HL-60/S4 (cell line): ENCODE measurements at regions not wholly inside any gene's neighbourhood (a gene's known extent, or its start where the extent isn't known, plus 50 kb on each side); places are given as distances from the start of the nearest gene placed in this dataset.

ENCODE experiments used
- in situ Hi-C: fragments of 300-500 bp; cut with MboI; formaldehyde crosslinking; loops from 2 replicates; pipeline ENCODE4 v1.14.3; 2022; ENCODE audit warnings: low sequenced_read_pairs

DNA sequence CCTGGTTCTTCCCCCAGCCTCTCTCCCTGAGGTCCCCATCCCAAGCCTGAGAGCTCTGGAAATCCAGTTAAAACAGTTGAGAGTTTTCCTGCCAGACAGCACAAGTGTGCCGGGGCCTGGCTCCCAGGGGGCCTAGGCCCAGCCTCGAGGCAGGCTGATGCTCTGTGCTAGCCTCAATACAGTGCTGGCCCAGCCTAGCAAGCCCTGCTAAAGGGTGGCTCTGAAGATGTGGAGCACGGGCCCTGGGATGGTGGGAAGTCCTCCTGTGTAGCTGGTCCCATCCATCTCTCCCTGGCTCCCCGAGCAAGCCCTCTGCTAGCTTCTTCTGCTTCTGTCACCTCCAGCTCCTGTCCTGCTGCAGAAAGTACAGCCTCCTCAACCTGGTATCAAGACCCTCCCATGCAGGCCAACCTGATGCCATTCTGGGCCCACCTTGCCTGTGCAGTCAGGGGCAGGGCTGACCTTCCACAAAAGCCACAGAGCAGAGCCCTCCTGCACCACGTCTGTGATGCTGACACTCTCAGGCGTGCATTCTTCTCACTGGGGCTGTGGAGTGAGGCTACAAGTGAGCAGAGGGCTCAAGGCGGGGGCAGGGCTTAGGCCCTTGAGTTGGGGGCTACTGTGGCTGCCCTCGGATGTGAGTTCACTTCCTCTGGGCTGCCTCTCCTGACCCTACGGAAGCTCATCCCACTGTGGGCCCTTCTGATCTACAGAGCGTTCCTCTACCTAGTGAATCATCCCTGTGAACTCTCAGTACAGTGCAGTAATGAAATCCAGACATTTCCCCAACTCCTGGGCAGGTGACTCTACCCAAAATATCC lies 60.1 kb upstream of the LAPTM4A start:
- in situ Hi-C loops = loop anchor here (25.0 kb wide), 1 partner anchor 526 kb away; no protein-coding TSS in a partner anchor

DNA sequence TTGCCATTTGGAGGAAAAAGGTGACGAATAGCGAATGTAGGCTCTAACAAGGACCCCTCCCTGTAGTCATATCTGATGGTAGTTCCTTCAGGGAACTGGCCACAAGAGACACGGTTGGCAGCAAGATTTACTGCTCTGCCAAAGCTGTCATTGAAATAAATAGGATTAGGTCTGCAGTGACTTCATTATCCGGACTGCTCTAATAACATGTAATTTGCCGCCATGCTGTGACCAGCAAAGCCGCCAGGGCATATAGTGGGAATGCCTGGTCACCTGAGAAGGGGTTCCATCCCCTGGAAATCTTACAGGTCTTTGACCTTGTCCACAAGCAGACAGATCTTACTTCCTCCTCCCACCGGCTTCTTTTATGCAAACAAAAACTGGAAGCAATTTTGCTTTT lies 59.4 kb upstream of the LAPTM4A start:
- in situ Hi-C loops = loop anchor here (25.0 kb wide), 1 partner anchor 526 kb away; no protein-coding TSS in a partner anchor

DNA sequence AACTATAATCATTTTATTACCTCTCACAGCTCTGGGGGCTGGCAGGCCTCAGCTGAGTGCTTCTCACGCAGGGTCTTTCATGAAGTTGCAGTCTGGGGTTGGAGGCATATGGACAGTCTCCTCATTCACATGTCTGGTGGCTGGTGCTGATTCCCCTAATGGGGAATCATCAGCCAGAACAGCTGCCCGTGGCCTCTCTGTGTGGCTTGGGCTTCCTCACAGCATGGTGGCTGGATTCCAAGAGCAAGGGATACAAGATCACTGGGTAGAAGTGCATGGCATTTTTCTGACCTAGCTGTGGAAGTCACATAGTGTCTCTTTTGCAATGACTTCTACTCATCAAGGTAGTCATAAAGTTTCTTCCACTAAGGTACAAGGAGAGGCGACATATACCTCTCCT lies 59.0 kb upstream of the LAPTM4A start:
- in situ Hi-C loops = loop anchor here (25.0 kb wide), 1 partner anchor 527 kb away; no protein-coding TSS in a partner anchor

DNA sequence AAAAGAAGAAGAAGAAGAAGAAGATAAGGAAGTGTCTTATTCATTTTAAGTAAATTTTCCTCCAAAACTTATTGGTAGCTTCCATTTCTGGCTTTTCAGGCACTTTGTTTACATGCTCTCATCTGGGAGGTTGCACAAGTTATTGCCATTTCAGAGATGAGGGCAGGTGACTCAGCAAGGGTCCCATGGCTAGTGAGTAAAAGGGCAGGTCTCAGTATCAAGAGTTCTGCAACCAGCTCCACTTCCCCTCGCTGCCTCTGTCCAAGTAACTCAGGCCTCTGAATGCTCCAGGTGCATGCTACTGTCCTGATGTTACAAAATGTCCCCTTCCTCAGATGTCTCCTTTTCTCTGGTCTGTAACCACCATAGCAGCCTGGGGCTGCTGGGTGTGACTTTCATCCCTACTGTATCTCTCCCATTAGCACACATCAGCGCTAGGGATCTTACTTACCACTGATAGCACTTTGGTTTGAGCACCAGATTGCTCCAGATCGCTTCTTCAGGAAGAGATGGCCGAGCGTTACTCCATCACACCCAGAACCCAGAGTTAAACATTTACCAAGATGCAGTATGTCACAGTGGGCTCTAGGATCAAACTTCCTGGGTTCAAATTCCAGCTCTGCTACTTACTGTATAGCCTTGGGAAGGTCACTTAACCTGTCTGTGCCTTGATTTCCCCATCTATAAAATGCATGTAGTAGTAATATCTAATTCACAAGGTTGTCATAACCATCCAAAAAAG lies 57.4 kb upstream of the LAPTM4A start:
- in situ Hi-C loops = loop anchor here (25.0 kb wide), 1 partner anchor 528 kb away; no protein-coding TSS in a partner anchor

DNA sequence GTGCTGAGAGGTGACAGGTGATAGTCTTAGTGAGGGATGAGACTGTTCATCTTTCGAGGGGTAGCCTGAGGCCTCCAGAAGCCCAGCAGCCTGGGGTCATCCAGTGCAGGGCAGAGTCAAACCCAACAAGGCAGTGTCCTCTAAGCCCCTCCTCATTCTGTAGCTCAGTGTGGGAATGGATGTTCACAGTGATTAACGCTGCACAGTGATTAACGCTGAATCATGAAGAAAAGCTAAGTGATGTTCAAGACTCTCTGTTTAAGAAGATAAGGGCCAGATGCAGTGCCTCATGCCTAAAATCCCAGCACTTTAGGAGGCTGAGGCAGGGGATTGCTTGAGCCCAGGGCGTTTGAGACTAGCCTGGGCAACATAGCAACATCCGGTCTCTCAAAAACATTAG lies 56.3 kb upstream of the LAPTM4A start:
- in situ Hi-C loops = loop anchor here (25.0 kb wide), 1 partner anchor 530 kb away; no protein-coding TSS in a partner anchor

DNA sequence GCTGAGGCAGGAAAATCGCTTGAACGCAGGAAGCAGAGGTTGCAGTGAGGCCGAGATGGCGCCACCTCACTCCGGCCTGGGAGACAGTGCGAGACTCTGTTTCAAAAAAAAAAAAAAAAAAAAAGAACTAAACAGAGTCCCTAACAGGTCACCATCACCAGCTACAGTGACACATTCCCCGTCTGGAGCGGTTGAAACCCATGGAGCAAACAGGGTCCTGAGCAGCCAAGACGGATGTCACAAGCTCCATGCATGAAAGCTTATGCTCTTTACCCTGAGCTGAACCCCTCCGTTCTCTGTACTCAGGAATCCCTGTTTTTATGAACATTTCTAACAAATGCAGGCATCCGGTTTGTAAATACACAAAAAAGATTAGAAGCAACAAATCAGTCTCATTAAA lies 55.9 kb upstream of the LAPTM4A start:
- in situ Hi-C loops = loop anchor here (25.0 kb wide), 1 partner anchor 530 kb away; no protein-coding TSS in a partner anchor

DNA sequence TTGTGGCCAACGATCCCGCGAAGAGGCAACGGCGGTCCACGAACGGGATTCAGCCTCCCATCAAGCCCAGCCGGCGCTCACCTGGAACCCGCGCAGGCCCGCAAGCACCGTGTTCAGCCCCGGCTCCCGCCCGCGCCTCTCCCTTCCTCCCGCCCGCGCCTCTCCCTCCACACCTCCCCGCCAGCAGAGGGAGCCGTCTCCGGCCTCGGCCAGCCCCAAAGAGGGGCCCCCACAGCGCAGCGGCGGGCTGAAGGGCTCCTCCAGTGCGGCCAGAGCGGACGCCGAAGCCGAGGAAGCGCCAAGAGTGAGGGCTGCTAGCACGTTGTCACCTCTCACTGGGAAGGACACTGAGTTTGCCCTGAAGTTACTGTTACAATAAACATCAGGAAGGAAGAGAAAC lies 55.3 kb upstream of the LAPTM4A start:
- in situ Hi-C loops = loop anchor here (25.0 kb wide), 1 partner anchor 531 kb away; no protein-coding TSS in a partner anchor

DNA sequence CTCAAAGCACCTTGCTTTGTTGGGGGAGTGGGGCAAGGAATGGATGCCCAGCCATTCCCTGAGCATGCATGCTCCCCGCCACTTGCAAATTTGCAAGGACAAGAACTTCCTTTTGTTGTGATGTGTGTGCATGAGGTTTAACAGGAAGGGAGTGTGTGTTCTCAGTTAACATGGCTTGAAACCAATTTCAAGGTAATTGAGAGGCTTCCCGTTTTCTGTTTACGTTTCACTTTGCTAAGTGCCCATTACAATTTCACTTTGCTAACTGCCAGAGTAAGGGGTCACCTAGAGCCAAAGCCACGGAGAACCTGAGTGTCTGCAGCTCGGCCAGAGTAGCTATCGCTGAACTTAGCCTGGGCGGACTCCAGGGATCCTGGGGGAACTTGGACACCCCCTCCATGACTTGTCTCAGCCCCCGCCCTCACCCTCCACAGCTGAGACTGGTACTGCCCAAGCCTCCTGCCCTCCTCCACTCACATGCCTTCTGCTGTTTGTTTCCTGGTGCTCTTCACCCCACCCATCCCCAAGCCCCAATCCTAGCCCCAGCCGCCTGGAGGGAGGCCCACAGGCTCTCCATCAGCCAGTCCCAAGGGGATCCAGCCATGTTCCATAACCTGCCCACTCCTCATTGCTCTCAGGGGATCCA lies 53.6 kb upstream of the LAPTM4A start:
- in situ Hi-C loops = loop anchor here (25.0 kb wide), 1 partner anchor 532 kb away; no protein-coding TSS in a partner anchor

DNA sequence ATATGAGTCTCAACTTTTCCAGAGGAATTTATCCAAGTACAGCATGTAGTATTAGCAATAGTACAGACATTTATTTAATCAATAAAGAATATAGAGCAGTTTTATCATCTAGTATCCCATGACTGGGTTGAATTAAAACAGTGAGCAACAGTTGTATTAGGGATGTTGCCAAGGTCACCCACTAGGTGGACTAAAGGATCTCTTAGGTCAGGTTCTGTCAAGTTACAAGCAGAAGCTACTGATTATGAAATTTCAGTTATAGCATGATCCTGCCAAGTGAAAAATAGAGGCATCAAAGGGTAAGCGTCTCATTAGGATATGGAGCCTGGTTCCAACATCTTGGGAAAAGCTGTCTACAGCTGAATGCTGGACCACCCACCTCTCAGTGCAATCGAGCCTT lies 52.1 kb upstream of the LAPTM4A start:
- in situ Hi-C loops = loop anchor here (25.0 kb wide), 1 partner anchor 534 kb away; no protein-coding TSS in a partner anchor
